CD14-positive monocyte (primary cell): ENCODE measurements at regions not wholly inside any gene's neighbourhood (a gene's known extent, or its start where the extent isn't known, plus 50 kb on each side); places are given as distances from the start of the nearest gene placed in this dataset.

Experiments used
- DNase-seq, 3 donors: peaks; one replicate each; pipeline ENCODE4 v3.0.0-alpha.2; 2011 to 2022
- H2AFZ ChIP-seq: 2 replicates; pipeline ENCODE4 v1.6.0; 2012; ENCODE audit warnings: mild to moderate bottlenecking, low read depth, low read length, inconsistent platforms; ENCODE audit not compliant: insufficient read depth, poor library complexity, severe bottlenecking
- H3K27ac ChIP-seq, 2 donors: 1 replicate in 1 of 2; 2 replicates in 1 of 2; pipeline ENCODE4 v1.5.1; 2012 to 2013; ENCODE audit warnings: low read length in 2 of 2, control low read depth in 1 of 2, inconsistent platforms in 1 of 2, low read depth in 1 of 2, mild to moderate bottlenecking in 1 of 2
- H3K27me3 ChIP-seq, 2 donors: one replicate each; pipeline versions ENCODE4 v1.6.0 to v1.6.1; 2011 to 2013; ENCODE audit warnings: low read length in 2 of 2; ENCODE audit not compliant: control insufficient read depth in 2 of 2, insufficient read depth in 2 of 2
- H3K36me3 ChIP-seq, 2 donors: replicated peaks in 1 of 2; 1 replicate in 1 of 2; 2 replicates in 1 of 2; pipeline versions ENCODE4 v1.5.1 to v1.6.1; 2012 to 2013; ENCODE audit warnings: low read length in 2 of 2, control low read depth in 1 of 2, inconsistent platforms in 1 of 2, mild to moderate bottlenecking in 1 of 2; ENCODE audit not compliant: insufficient read depth in 2 of 2, control insufficient read depth in 1 of 2
- H3K4me1 ChIP-seq, 2 donors: 1 replicate in 1 of 2; 2 replicates in 1 of 2; pipeline versions ENCODE4 v1.5.1 to v1.6.1; 2012 to 2013; ENCODE audit warnings: low read length in 2 of 2, control low read depth in 1 of 2, inconsistent platforms in 1 of 2, mild to moderate bottlenecking in 1 of 2, moderate library complexity in 1 of 2; ENCODE audit not compliant: insufficient read depth in 2 of 2, control insufficient read depth in 1 of 2
- H3K4me2 ChIP-seq: replicated peaks from 2 replicates; pipeline ENCODE3; 2012; ENCODE audit warnings: low read length, moderate library complexity, mild to moderate bottlenecking; ENCODE audit not compliant: poor library complexity, severe bottlenecking; ENCODE audit errors: extremely low read depth
- H3K4me3 ChIP-seq, 3 experiments: fragments of 200-600 bp in 1 of 3; sonication (generic) in 1 of 3; replicated peaks in 1 of 3; 1 replicate in 2 of 3; 2 replicates in 1 of 3; pipeline ENCODE4 v1.5.1; 2011 to 2013; ENCODE audit warnings: low read length in 3 of 3, mild to moderate bottlenecking in 3 of 3, control low read depth in 2 of 3, low read depth in 2 of 3, inconsistent platforms in 1 of 3, moderate library complexity in 1 of 3
- H3K79me2 ChIP-seq: 2 replicates; pipeline ENCODE4 v1.6.0; 2012; ENCODE audit warnings: mild to moderate bottlenecking, control low read depth, inconsistent platforms, low read length, moderate library complexity; ENCODE audit not compliant: insufficient read depth
- H3K9ac ChIP-seq: 2 replicates; pipeline ENCODE4 v1.6.0; 2017; ENCODE audit warnings: low read length, mild to moderate bottlenecking; ENCODE audit not compliant: insufficient read depth, poor library complexity, severe bottlenecking
- H3K9me3 ChIP-seq, 2 donors: replicated peaks in 1 of 2; 1 replicate in 1 of 2; 2 replicates in 1 of 2; pipeline versions ENCODE4 v1.5.1 to v1.6.1; 2012 to 2013; ENCODE audit warnings: low read length in 2 of 2, control low read depth in 1 of 2; ENCODE audit not compliant: control insufficient read depth in 1 of 2, insufficient read depth in 1 of 2
- H4K20me1 ChIP-seq: 2 replicates; pipeline ENCODE4 v1.6.0; 2012; ENCODE audit warnings: mild to moderate bottlenecking, low read length, control low read depth, moderate library complexity; ENCODE audit not compliant: insufficient read depth
- H3K27ac Mint-ChIP-seq, 7 donors: one replicate each; pipeline ENCODE4 v1.8.0; 2020; ENCODE audit warnings: mild to moderate bottlenecking in 7 of 7, mixed read lengths in 7 of 7, moderate library complexity in 6 of 7, inconsistent platforms in 2 of 7
- H3K27me3 Mint-ChIP-seq, 3 donors: one replicate each; pipeline ENCODE4 v1.8.0; 2021 to 2022; ENCODE audit warnings: low read depth in 3 of 3, mild to moderate bottlenecking in 3 of 3, mixed read lengths in 3 of 3, moderate library complexity in 3 of 3, inconsistent platforms in 1 of 3
- H3K36me3 Mint-ChIP-seq, 2 donors: one replicate each; pipeline ENCODE4 v1.8.0; 2020; ENCODE audit warnings: mixed read lengths in 2 of 2, inconsistent platforms in 1 of 2, mild to moderate bottlenecking in 1 of 2
- H3K4me1 Mint-ChIP-seq: one replicate; pipeline ENCODE4 v1.8.0; 2020; ENCODE audit warnings: mild to moderate bottlenecking, mixed read lengths
- H3K4me3 Mint-ChIP-seq, 2 donors: one replicate each; pipeline ENCODE4 v1.8.0; 2020; ENCODE audit warnings: mild to moderate bottlenecking in 2 of 2, mixed read lengths in 2 of 2, moderate library complexity in 1 of 2
- H3K9me3 Mint-ChIP-seq, 7 donors: one replicate each; pipeline ENCODE4 v1.8.0; 2020 to 2022; ENCODE audit warnings: mixed read lengths in 7 of 7, mild to moderate bottlenecking in 6 of 7, moderate library complexity in 6 of 7, inconsistent platforms in 2 of 7
- WGBS: methylation state at CpG from one replicate; pipeline ENCODE4 v1.1.5; 2013; ENCODE audit warnings: missing lambda C conversion rate; ENCODE audit not compliant: insufficient coverage; 5-methylcytosine and 5-hydroxymethylcytosine counted together
- intact Hi-C, 2 donors: fragments of 100-400 bp; cut with micrococcal nuclease; formaldehyde crosslinking; loops; one replicate each; pipeline versions ENCODE4 v1.15.0 to v1.15.1; 2023
- TF ChIP-seq, protein P1 (sequence below): fragments of 200-600 bp; IDR thresholded peaks from one replicate; pipeline ENCODE4 v1.8.0; 2022; ENCODE audit warnings: antibody characterized with exemption, mild to moderate bottlenecking

DNA sequence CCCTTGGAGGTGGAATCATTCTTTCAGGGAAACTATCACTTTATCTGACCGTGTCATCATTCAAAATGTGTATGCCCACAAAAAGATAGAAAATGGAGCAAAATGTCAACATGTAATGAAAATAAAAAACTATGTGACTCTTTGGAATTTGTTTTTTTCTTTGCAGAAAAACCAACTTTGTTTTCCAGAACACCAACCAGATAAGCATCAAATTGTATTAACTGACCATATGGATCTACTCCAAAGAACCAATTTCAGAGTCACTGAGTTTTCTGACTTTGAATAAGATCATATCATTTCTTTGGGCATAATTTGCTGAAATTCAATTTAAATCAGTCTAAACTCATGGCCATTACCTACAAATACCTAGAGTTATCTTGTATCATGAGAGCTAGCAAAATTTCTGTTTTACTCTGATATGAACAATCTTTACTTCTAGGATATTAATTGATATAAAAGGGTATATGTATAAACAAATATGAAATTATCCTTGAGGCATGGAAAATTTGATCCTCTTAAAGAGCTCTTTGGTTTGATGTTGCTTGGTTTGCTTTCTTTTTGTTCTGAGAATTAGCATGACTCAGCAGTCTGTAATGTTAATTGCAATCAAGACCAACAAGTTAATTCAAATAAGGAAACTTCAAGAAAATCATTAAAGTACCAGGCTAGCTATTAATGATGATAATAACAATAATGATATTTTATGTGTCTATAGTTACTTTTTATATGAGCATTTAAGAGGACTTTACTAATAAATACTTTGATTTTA lies 444.4 kb upstream of the MARCKS start:
- peaks cover 0 to 2% (median 2%) of the 10 kb centered on the region in 3 donors for H3K27me3 Mint-ChIP-seq
- H3K36me3 Mint-ChIP-seq: no peaks in the 10 kb centered on the region
- Histone ChIP-seq H3K4me3 (no peak overlapping the region), H3K79me2 (no peaks in the 10 kb centered on the region), H3K9me3 (no peaks in the 10 kb centered on the region), H3K27ac (no peak overlapping the region), H3K9ac (no peak overlapping the region), H3K4me2 (no peak overlapping the region), H2AFZ (no peak overlapping the region), H3K27me3 (no peaks in the 10 kb centered on the region), H3K4me1 (peaks cover 8 to 23% of the 10 kb centered on the region in 2 donors), H3K36me3 (no peaks in the 10 kb centered on the region), H4K20me1 (no peaks in the 10 kb centered on the region)
- WGBS: no CpG with 5 or more reads among the region's 1 CpG
- H3K9me3 Mint-ChIP-seq: peaks cover 0 to 5% (median 0%) of the 10 kb centered on the region in 7 donors
- TF ChIP-seq, protein P1, sequence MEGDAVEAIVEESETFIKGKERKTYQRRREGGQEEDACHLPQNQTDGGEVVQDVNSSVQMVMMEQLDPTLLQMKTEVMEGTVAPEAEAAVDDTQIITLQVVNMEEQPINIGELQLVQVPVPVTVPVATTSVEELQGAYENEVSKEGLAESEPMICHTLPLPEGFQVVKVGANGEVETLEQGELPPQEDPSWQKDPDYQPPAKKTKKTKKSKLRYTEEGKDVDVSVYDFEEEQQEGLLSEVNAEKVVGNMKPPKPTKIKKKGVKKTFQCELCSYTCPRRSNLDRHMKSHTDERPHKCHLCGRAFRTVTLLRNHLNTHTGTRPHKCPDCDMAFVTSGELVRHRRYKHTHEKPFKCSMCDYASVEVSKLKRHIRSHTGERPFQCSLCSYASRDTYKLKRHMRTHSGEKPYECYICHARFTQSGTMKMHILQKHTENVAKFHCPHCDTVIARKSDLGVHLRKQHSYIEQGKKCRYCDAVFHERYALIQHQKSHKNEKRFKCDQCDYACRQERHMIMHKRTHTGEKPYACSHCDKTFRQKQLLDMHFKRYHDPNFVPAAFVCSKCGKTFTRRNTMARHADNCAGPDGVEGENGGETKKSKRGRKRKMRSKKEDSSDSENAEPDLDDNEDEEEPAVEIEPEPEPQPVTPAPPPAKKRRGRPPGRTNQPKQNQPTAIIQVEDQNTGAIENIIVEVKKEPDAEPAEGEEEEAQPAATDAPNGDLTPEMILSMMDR: no peak
- H3K4me1 Mint-ChIP-seq: peaks cover 7% of the 10 kb centered on the region
- H3K4me3 Mint-ChIP-seq: no peak overlapping the region
- intact Hi-C loops: no loop called here
- DNase-seq: no peak
- no peak overlapping the region for H3K27ac Mint-ChIP-seq

DNA sequence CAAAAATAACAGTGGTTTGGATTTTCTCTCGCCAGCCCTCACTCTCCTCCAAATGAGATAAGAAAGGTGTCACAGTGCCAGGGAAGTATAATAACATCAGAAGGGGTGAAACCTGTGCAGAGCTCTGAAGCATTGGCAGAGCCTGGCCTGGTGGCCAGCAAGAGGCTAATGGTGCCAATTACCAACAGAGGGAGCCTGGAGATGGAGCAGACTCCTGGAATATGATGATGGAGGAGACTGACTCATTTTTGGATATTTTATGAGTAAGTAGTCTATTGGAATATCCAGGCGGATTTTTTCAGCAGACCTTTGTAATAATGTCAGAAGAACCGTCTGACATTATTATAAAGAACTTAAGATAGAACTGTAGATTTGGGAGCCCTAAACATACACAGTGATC lies 442.6 kb upstream of the MARCKS start:
- peaks cover 0 to 5% (median 0%) of the 10 kb centered on the region in 7 donors for H3K9me3 Mint-ChIP-seq
- H3K36me3 ChIP-seq: no peaks in the 10 kb centered on the region
- intact Hi-C loops: no loop called here
- no peaks in the 10 kb centered on the region for H3K9me3 ChIP-seq
- H3K27me3 ChIP-seq: no peaks in the 10 kb centered on the region
- H3K36me3 Mint-ChIP-seq: no peaks in the 10 kb centered on the region
- TF ChIP-seq, protein P1: peak; percentile 22
- no peaks in the 10 kb centered on the region for H3K79me2 ChIP-seq
- H3K4me1 Mint-ChIP-seq: peaks cover 7% of the 10 kb centered on the region
- peaks cover 0 to 2% (median 2%) of the 10 kb centered on the region in 3 donors for H3K27me3 Mint-ChIP-seq
- no peak overlapping the region for H3K4me3 ChIP-seq
- no peak overlapping the region for H3K4me3 Mint-ChIP-seq
- no peaks in the 10 kb centered on the region for H4K20me1 ChIP-seq
- no peak overlapping the region for H3K4me2 ChIP-seq
- no peak overlapping the region for H3K27ac ChIP-seq
- peak in 1 of 3 donors; percentile 29 for DNase-seq
- H2AFZ ChIP-seq: no peak overlapping the region
- H3K27ac Mint-ChIP-seq: peak overlapping the region in 1 of 7 donors; percentile 73
- WGBS: no CpG with 5 or more reads among the region's 3 CpGs
- no peak overlapping the region for H3K9ac ChIP-seq
- peaks cover 8 to 23% of the 10 kb centered on the region in 2 donors for H3K4me1 ChIP-seq
